Loucy (cell line): ENCODE measurements at regions not wholly inside any gene's neighbourhood (a gene's known extent, or its start where the extent isn't known, plus 50 kb on each side); places are given as distances from the start of the nearest gene placed in this dataset.
A peak's percentile ranks its signal among the peaks of the same experiment; 100 is the strongest.

Experiments used
- H2AFZ ChIP-seq: fragments of 200-600 bp; sonication (generic); 2 replicates; pipeline ENCODE4 v1.6.0; 2016; ENCODE audit warnings: antibody characterized with exemption, mild to moderate bottlenecking, low read length, moderate library complexity
- H3F3A ChIP-seq: fragments of 200-600 bp; 2 replicates; pipeline ENCODE4 v1.6.0; 2016; ENCODE audit warnings: antibody characterized with exemption, low read depth, mild to moderate bottlenecking
- H3K27me3 ChIP-seq: fragments of 200-600 bp; sonication (generic); 2 replicates; pipeline ENCODE4 v1.6.1; 2014; ENCODE audit warnings: low read length, mild to moderate bottlenecking; ENCODE audit not compliant: insufficient read depth, poor library complexity, severe bottlenecking
- H3K36me3 ChIP-seq: fragments of 200-600 bp; sonication (generic); 2 replicates; pipeline ENCODE4 v1.6.1; 2016; ENCODE audit warnings: low read length; ENCODE audit not compliant: insufficient read depth
- H3K4me1 ChIP-seq: fragments of 200-600 bp; sonication (generic); 2 replicates; pipeline ENCODE4 v1.5.1; 2014; ENCODE audit warnings: low read length, mild to moderate bottlenecking; ENCODE audit not compliant: insufficient read depth, poor library complexity, severe bottlenecking
- H3K4me2 ChIP-seq: fragments of 200-600 bp; sonication (generic); 2 replicates; pipeline ENCODE4 v1.6.0; 2014; ENCODE audit warnings: antibody characterized with exemption, low read length, low read depth, mild to moderate bottlenecking; ENCODE audit not compliant: poor library complexity, severe bottlenecking
- H3K4me3 ChIP-seq: fragments of 200-600 bp; sonication (generic); 2 replicates; pipeline ENCODE4 v1.5.1; 2014; ENCODE audit warnings: low read length, mild to moderate bottlenecking, mixed read lengths; ENCODE audit not compliant: poor library complexity, severe bottlenecking
- H3K79me2 ChIP-seq: fragments of 200-600 bp; sonication (generic); 2 replicates; pipeline ENCODE4 v1.6.1; 2014; ENCODE audit warnings: low read length; ENCODE audit not compliant: insufficient read depth
- H3K9ac ChIP-seq: fragments of 200-600 bp; sonication (generic); 2 replicates; pipeline ENCODE4 v1.6.0; 2014; ENCODE audit warnings: mild to moderate bottlenecking, low read depth, low read length, moderate library complexity; ENCODE audit not compliant: poor library complexity, severe bottlenecking
- H3K9me2 ChIP-seq: fragments of 200-600 bp; sonication (generic); replicated peaks from 2 replicates; pipeline ENCODE4 v1.6.1; 2016; ENCODE audit warnings: low read depth, low read length, mixed read lengths
- H3K9me3 ChIP-seq: fragments of 200-600 bp; sonication (generic); 2 replicates; pipeline ENCODE4 v1.6.1; 2014; ENCODE audit warnings: mild to moderate bottlenecking, antibody characterized with exemption, low read length, low read depth; ENCODE audit not compliant: insufficient read depth
- H4K20me1 ChIP-seq: fragments of 200-600 bp; sonication (generic); 2 replicates; pipeline ENCODE4 v1.6.0; 2014; ENCODE audit warnings: antibody characterized with exemption, low read length, mild to moderate bottlenecking; ENCODE audit not compliant: insufficient read depth, poor library complexity, severe bottlenecking
- EZH2phosphoT487 ChIP-seq: fragments of 200-600 bp; IDR thresholded peaks from 2 replicates; pipeline ENCODE4 v1.6.1; 2018; ENCODE audit warnings: antibody characterized with exemption, mild to moderate bottlenecking, moderate library complexity, borderline replicate concordance
- TF ChIP-seq, protein P1 (sequence below): fragments of 200-600 bp; sonication (generic); conservative IDR thresholded peaks from 2 replicates; pipeline ENCODE4 v1.5.1; 2014; ENCODE audit warnings: mild to moderate bottlenecking, antibody characterized with exemption, low read length

DNA sequence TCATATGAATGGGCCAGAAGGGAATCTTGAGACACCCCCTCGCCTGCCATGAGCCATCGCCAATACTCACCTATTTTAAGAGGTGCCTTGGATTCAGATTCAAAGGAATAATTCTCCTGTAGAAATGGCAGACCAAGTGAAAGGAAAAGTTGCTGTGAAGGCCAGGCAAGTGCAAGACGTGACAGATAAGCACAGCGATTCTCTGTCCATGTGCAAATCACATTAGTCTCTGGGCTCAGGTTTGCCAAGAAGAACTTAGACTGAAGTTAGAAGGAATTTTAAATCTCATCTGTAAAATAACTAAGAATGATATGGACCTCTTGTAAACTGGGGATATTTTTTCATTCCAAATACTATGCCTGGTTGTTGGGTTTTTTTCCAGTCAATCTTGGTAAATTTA lies 173.6 kb downstream of the UACA start:
- Histone ChIP-seq H3K9me3 (peaks cover 15% of the 10 kb centered on the region), H2AFZ (peak overlapping the region; percentile 30; the same call in 1 of the 2 replicates), H3F3A (0 out of 2 replicates have a peak, but pooled peaks cover 5% of the 10 kb centered on the region), H3K4me2 (peak overlapping the region; percentile 54), H3K4me3 (peak overlapping the region; percentile 16), H4K20me1 (no peaks in the 10 kb centered on the region), H3K79me2 (no peaks in the 10 kb centered on the region), H3K27me3 (no peaks in the 10 kb centered on the region), H3K36me3 (no peaks in the 10 kb centered on the region), H3K4me1 (peaks cover 25% of the 10 kb centered on the region), H3K9ac (peak overlapping the region; percentile 64), H3K9me2 (no peaks in the 10 kb centered on the region)
- TF ChIP-seq EZH2phosphoT487 = no peak
- TF ChIP-seq, protein P1, sequence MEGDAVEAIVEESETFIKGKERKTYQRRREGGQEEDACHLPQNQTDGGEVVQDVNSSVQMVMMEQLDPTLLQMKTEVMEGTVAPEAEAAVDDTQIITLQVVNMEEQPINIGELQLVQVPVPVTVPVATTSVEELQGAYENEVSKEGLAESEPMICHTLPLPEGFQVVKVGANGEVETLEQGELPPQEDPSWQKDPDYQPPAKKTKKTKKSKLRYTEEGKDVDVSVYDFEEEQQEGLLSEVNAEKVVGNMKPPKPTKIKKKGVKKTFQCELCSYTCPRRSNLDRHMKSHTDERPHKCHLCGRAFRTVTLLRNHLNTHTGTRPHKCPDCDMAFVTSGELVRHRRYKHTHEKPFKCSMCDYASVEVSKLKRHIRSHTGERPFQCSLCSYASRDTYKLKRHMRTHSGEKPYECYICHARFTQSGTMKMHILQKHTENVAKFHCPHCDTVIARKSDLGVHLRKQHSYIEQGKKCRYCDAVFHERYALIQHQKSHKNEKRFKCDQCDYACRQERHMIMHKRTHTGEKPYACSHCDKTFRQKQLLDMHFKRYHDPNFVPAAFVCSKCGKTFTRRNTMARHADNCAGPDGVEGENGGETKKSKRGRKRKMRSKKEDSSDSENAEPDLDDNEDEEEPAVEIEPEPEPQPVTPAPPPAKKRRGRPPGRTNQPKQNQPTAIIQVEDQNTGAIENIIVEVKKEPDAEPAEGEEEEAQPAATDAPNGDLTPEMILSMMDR = no peak

DNA sequence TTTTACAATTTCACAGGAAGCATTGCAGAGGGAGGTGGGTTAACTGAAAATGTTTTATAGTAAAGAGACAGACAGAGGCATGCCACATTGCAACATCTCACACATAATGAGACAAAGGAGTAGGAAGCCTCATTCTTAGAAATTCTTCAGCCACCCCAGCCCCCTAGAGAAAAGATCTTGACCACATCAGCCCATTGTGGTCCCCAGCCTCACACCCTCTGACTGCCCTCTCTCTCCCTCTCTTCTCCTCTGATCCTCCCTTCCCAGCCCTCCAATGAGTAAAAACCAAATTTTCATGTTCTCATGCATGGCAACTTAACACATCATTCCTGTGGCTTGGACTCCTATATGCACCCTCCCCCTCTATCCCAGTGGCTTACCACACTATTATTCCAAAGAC lies 174.1 kb downstream of the UACA start:
- Histone ChIP-seq H3F3A (0 out of 2 replicates have a peak, but pooled peaks cover 5% of the 10 kb centered on the region), H3K79me2 (no peaks in the 10 kb centered on the region), H2AFZ (peak overlapping the region; percentile 30), H3K4me3 (peak overlapping the region; percentile 16), H3K4me1 (peaks cover 25% of the 10 kb centered on the region), H3K9ac (peak overlapping the region; percentile 64), H3K9me3 (peaks cover 11% of the 10 kb centered on the region), H3K27me3 (no peaks in the 10 kb centered on the region), H3K9me2 (no peaks in the 10 kb centered on the region), H3K4me2 (peak overlapping the region; percentile 54), H4K20me1 (no peaks in the 10 kb centered on the region), H3K36me3 (no peaks in the 10 kb centered on the region)
- TF ChIP-seq, protein P1 = no peak
- TF ChIP-seq EZH2phosphoT487 = no peak

DNA sequence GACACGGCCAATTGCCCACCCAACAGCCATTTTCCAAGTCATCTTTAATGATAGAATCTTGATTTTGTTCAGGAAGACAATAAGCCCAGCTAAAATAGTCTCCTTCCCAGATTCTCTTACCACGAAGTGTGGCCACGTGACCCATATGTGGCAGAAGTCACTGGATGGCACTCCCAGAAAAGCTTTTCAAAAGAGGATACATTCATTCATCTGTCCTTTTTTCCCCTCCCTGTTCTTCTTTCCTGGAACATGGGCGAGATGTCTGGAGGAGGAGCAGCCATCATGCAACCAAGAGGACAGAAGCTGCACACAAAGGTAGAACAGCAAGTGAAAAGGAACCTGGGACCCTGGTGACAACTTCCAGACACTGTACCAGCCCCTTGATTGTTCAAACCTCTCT lies 174.7 kb downstream of the UACA start:
- Histone ChIP-seq H3K4me2 (peak overlapping the region; percentile 54), H3K9me3 (peaks cover 5% of the 10 kb centered on the region; the same call in 1 of the 2 replicates), H3K4me1 (peaks cover 25% of the 10 kb centered on the region), H3K9me2 (no peaks in the 10 kb centered on the region), H3K36me3 (no peaks in the 10 kb centered on the region), H3F3A (0 out of 2 replicates have a peak, but pooled peaks cover 5% of the 10 kb centered on the region), H2AFZ (peak overlapping the region; percentile 30; the same call in 1 of the 2 replicates), H3K4me3 (peak overlapping the region; percentile 16), H3K27me3 (no peaks in the 10 kb centered on the region), H3K79me2 (no peaks in the 10 kb centered on the region), H4K20me1 (no peaks in the 10 kb centered on the region), H3K9ac (peak overlapping the region; percentile 64)
- TF ChIP-seq, protein P1 = no peak
- TF ChIP-seq EZH2phosphoT487 = no peak
